A549 (cell line): ENCODE measurements at regions not wholly inside any gene's neighbourhood (a gene's known extent, or its start where the extent isn't known, plus 50 kb on each side); places are given as distances from the start of the nearest gene placed in this dataset.

ENCODE experiments used
- HMGXB4 ChIP-seq: fragments of 250-450 bp; sonication (Bioruptor Pico); IDR thresholded peaks from 2 replicates; pipeline ENCODE4 v1.5.0; 2021; ENCODE audit warnings: mild to moderate bottlenecking, moderate library complexity, borderline replicate concordance
- PBX3 ChIP-seq: IDR thresholded peaks from 2 replicates; pipeline ENCODE4 v1.6.1; 2012

DNA sequence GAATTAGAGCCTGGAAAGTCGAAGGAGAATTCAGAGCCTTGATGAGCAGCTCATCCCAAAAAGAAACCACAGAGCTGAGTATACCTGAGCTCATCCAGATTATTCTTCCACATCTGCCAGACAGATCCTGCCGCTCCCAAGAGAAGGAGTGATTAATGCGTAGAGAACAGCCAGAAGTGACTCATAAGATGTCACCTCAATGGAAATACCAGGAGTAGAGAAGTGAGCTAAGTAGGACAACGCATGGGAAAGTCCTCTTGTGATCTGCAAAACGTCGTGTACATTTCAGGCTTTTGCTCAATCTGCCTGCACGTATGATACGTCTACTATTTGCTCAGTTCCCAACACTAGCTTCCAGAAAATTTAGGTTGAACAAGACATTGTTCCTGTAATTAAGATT is 230.5 kb upstream of the AUTS2 start:
- no peak for TF ChIP-seq HMGXB4
- TF ChIP-seq PBX3: no peak
